ENCODE measurements at regions not wholly inside any gene's neighbourhood (a gene's known extent, or its start where the extent isn't known, plus 50 kb on each side); places are given as distances from the start of the nearest gene placed in this dataset.

GRCh38 chr9:119577881-119578280 lies 208.6 kb upstream of the BRINP1 start:
- H3K27ac Mint-ChIP-seq = no peak overlapping the region
- H3K4me3 Mint-ChIP-seq = no peak overlapping the region
- H3K27ac ChIP-seq (ENCODE audit: low read depth, low read length) = no peak overlapping the region
- H3K27me3 Mint-ChIP-seq = no peaks in the 10 kb centered on the region
- H3K4me1 Mint-ChIP-seq = no peaks in the 10 kb centered on the region
- no peak for DNase-seq
- no peaks in the 10 kb centered on the region for H3K4me1 ChIP-seq (ENCODE audit: insufficient read depth, low read length)
- H3K36me3 ChIP-seq (ENCODE audit: insufficient read depth, low read length) = no peaks in the 10 kb centered on the region
- H3K4me3 ChIP-seq (ENCODE audit: low read length in 2 of 2) = no peak overlapping the region
- peaks cover 0 to 6% (median under 1%) of the 10 kb centered on the region in 8 donors for H3K9me3 Mint-ChIP-seq
- ChIA-PET POLR2A (ENCODE audit: partially characterized antibody) (no interaction called here), CTCF (ENCODE audit: partially characterized antibody) (no interaction called here)
- H3K27me3 ChIP-seq (ENCODE audit: insufficient read depth, low read length) = no peaks in the 10 kb centered on the region
- H3K9me3 ChIP-seq (ENCODE audit: control insufficient read depth in 1 of 2, low read length in 2 of 2) = no peaks in the 10 kb centered on the region
- no peaks in the 10 kb centered on the region for H3K36me3 Mint-ChIP-seq
- intact Hi-C loops (cut with micrococcal nuclease) = no loop called here

- ChIA-PET POLR2A (ENCODE audit: partially characterized antibody) (no interaction called here), CTCF (ENCODE audit: partially characterized antibody) (no interaction called here)
- Mint-ChIP-seq H3K4me1 (peaks cover 0 to 9% (median under 1%) of the 10 kb centered on the region in 4 donors), H3K27me3 (peaks cover 2 to 4% of the 10 kb centered on the region in 2 donors), H3K27ac (no peak overlapping the region), H3K36me3 (no peaks in the 10 kb centered on the region), H3K9me3 (peaks cover 0 to 13% (median 2%) of the 10 kb centered on the region in 8 donors), H3K4me3 (no peak overlapping the region)
- Histone ChIP-seq H3K4me1 (ENCODE audit: insufficient read depth, low read length) (no peaks in the 10 kb centered on the region), H3K27ac (ENCODE audit: low read depth, low read length) (no peak overlapping the region), H3K36me3 (ENCODE audit: insufficient read depth, low read length) (no peaks in the 10 kb centered on the region), H3K27me3 (ENCODE audit: insufficient read depth, low read length) (no peaks in the 10 kb centered on the region), H3K4me3 (ENCODE audit: low read length in 2 of 2) (no peak overlapping the region), H3K9me3 (ENCODE audit: control insufficient read depth in 1 of 2, low read length in 2 of 2) (no peaks in the 10 kb centered on the region)
- no peak for DNase-seq
- intact Hi-C loops (cut with micrococcal nuclease) = no loop called here
Measured at GRCh38 chr9:119559986-119560385, 190.8 kb upstream of the BRINP1 start.

GRCh38 chr9:119559056-119559455 lies 189.8 kb upstream of the BRINP1 start:
- H3K27me3 Mint-ChIP-seq = peaks cover 2 to 4% of the 10 kb centered on the region in 2 donors
- no peaks in the 10 kb centered on the region for H3K27me3 ChIP-seq (ENCODE audit: insufficient read depth, low read length)
- intact Hi-C loops (cut with micrococcal nuclease) = no loop called here
- H3K4me1 ChIP-seq (ENCODE audit: insufficient read depth, low read length) = no peaks in the 10 kb centered on the region
- CTCF ChIA-PET (ENCODE audit: partially characterized antibody) = interaction anchor here (1.9 kb wide), 1 partner anchor 9 kb away, joined by 4 read pairs; no protein-coding TSS in a partner anchor
- no peaks in the 10 kb centered on the region for H3K9me3 ChIP-seq (ENCODE audit: control insufficient read depth in 1 of 2, low read length in 2 of 2)
- no peaks in the 10 kb centered on the region for H3K36me3 Mint-ChIP-seq
- POLR2A ChIA-PET (ENCODE audit: partially characterized antibody) = no interaction called here
- no peak overlapping the region for H3K27ac ChIP-seq (ENCODE audit: low read depth, low read length)
- H3K4me1 Mint-ChIP-seq = peaks cover 0 to 9% (median under 1%) of the 10 kb centered on the region in 4 donors
- peaks cover 0 to 9% (median 2%) of the 10 kb centered on the region in 8 donors for H3K9me3 Mint-ChIP-seq
- H3K4me3 ChIP-seq (ENCODE audit: low read length in 2 of 2) = no peak overlapping the region
- H3K4me3 Mint-ChIP-seq = no peak overlapping the region
- H3K36me3 ChIP-seq (ENCODE audit: insufficient read depth, low read length) = no peaks in the 10 kb centered on the region
- no peak for DNase-seq
- no peak overlapping the region for H3K27ac Mint-ChIP-seq

- ChIA-PET POLR2A (ENCODE audit: partially characterized antibody) (no interaction called here), CTCF (ENCODE audit: partially characterized antibody) (no interaction called here)
- H3K4me3 Mint-ChIP-seq = peak overlapping the region in 1 of 8 donors; percentile 53
- H3K27me3 Mint-ChIP-seq = peaks cover 2 to 4% of the 10 kb centered on the region in 2 donors
- Histone ChIP-seq H3K4me3 (ENCODE audit: low read length in 2 of 2) (no peak overlapping the region), H3K27me3 (ENCODE audit: insufficient read depth, low read length) (no peaks in the 10 kb centered on the region), H3K9me3 (ENCODE audit: control insufficient read depth in 1 of 2, low read length in 2 of 2) (no peaks in the 10 kb centered on the region), H3K27ac (ENCODE audit: low read depth, low read length) (no peak overlapping the region), H3K4me1 (ENCODE audit: insufficient read depth, low read length) (no peaks in the 10 kb centered on the region), H3K36me3 (ENCODE audit: insufficient read depth, low read length) (no peaks in the 10 kb centered on the region)
- peak in 2 of 5 donors; percentile 1 to 5 for DNase-seq
- intact Hi-C loops (cut with micrococcal nuclease) = no loop called here
- no peaks in the 10 kb centered on the region for H3K36me3 Mint-ChIP-seq
- no peak overlapping the region for H3K27ac Mint-ChIP-seq
- peaks cover 0 to 9% (median under 1%) of the 10 kb centered on the region in 4 donors for H3K4me1 Mint-ChIP-seq
- peaks cover 0 to 6% (median 2%) of the 10 kb centered on the region in 8 donors for H3K9me3 Mint-ChIP-seq
Measured at GRCh38 chr9:119556129-119556875, 187.1 kb upstream of the BRINP1 start.

GRCh38 chr9:119544492-119544891 lies 175.3 kb upstream of the BRINP1 start:
- H3K9me3 ChIP-seq (ENCODE audit: control insufficient read depth in 1 of 2, low read length in 2 of 2) = no peaks in the 10 kb centered on the region
- H3K27ac ChIP-seq (ENCODE audit: low read depth, low read length) = no peak overlapping the region
- POLR2A ChIA-PET (ENCODE audit: partially characterized antibody) = no interaction called here
- H3K9me3 Mint-ChIP-seq = peaks cover 0 to 6% (median 3%) of the 10 kb centered on the region in 8 donors
- no peak overlapping the region for H3K27ac Mint-ChIP-seq
- H3K27me3 Mint-ChIP-seq = no peaks in the 10 kb centered on the region
- H3K4me3 Mint-ChIP-seq = no peak overlapping the region
- no peak for DNase-seq
- H3K36me3 ChIP-seq (ENCODE audit: insufficient read depth, low read length) = no peaks in the 10 kb centered on the region
- H3K27me3 ChIP-seq (ENCODE audit: insufficient read depth, low read length) = no peaks in the 10 kb centered on the region
- H3K36me3 Mint-ChIP-seq = no peaks in the 10 kb centered on the region
- H3K4me1 Mint-ChIP-seq = no peaks in the 10 kb centered on the region
- intact Hi-C loops (cut with micrococcal nuclease) = no loop called here
- CTCF ChIA-PET (ENCODE audit: partially characterized antibody) = no interaction called here
- no peaks in the 10 kb centered on the region for H3K4me1 ChIP-seq (ENCODE audit: insufficient read depth, low read length)
- no peak overlapping the region for H3K4me3 ChIP-seq (ENCODE audit: low read length in 2 of 2)

- H3K9me3 Mint-ChIP-seq = peaks cover 0 to 4% (median 3%) of the 10 kb centered on the region in 8 donors
Measured at GRCh38 chr9:119537138-119537537, 167.9 kb upstream of the BRINP1 start.

GRCh38 chr9:119533504-119533903 lies 164.3 kb upstream of the BRINP1 start:
- Mint-ChIP-seq H3K9me3 (peaks cover 0 to 4% (median 0%) of the 10 kb centered on the region in 8 donors), H3K27me3 (no peaks in the 10 kb centered on the region), H3K4me1 (no peaks in the 10 kb centered on the region), H3K4me3 (no peak overlapping the region), H3K36me3 (no peaks in the 10 kb centered on the region), H3K27ac (no peak overlapping the region)
- DNase-seq = no peak
- H3K9me3 ChIP-seq (ENCODE audit: control insufficient read depth in 1 of 2, low read length in 2 of 2) = no peaks in the 10 kb centered on the region
- no peak overlapping the region for H3K4me3 ChIP-seq (ENCODE audit: low read length in 2 of 2)
- H3K36me3 ChIP-seq (ENCODE audit: insufficient read depth, low read length) = no peaks in the 10 kb centered on the region
- no peaks in the 10 kb centered on the region for H3K27me3 ChIP-seq (ENCODE audit: insufficient read depth, low read length)
- no peak overlapping the region for H3K27ac ChIP-seq (ENCODE audit: low read depth, low read length)
- POLR2A ChIA-PET (ENCODE audit: partially characterized antibody) = no interaction called here
- intact Hi-C loops (cut with micrococcal nuclease) = no loop called here
- CTCF ChIA-PET (ENCODE audit: partially characterized antibody) = no interaction called here
- H3K4me1 ChIP-seq (ENCODE audit: insufficient read depth, low read length) = no peaks in the 10 kb centered on the region

More at GRCh38 chr9:119537138-119537537, 167.9 kb upstream of the BRINP1 start:
- Histone ChIP-seq H3K4me1 (ENCODE audit: insufficient read depth, low read length) (no peaks in the 10 kb centered on the region), H3K9me3 (ENCODE audit: control insufficient read depth in 1 of 2, low read length in 2 of 2) (no peaks in the 10 kb centered on the region), H3K27ac (ENCODE audit: low read depth, low read length) (no peak overlapping the region), H3K36me3 (ENCODE audit: insufficient read depth, low read length) (no peaks in the 10 kb centered on the region), H3K27me3 (ENCODE audit: insufficient read depth, low read length) (no peaks in the 10 kb centered on the region), H3K4me3 (ENCODE audit: low read length in 2 of 2) (no peak overlapping the region)
- ChIA-PET POLR2A (ENCODE audit: partially characterized antibody) (no interaction called here), CTCF (ENCODE audit: partially characterized antibody) (no interaction called here)
- no peak overlapping the region for H3K4me3 Mint-ChIP-seq
- H3K36me3 Mint-ChIP-seq = no peaks in the 10 kb centered on the region
- no peaks in the 10 kb centered on the region for H3K4me1 Mint-ChIP-seq
- no peak overlapping the region for H3K27ac Mint-ChIP-seq
- H3K27me3 Mint-ChIP-seq = no peaks in the 10 kb centered on the region
- intact Hi-C loops (cut with micrococcal nuclease) = no loop called here
- no peak for DNase-seq
